K562 (cell line): ENCODE measurements at regions not wholly inside any gene's neighbourhood (a gene's known extent, or its start where the extent isn't known, plus 50 kb on each side); places are given as distances from the start of the nearest gene placed in this dataset.

ENCODE experiments used
- ATAC-seq: fragments of 200-7000 bp; cut with Tn5 transposase; 3 replicates; pipeline ENCODE4 v1.9.1; 2020; ENCODE audit warnings: moderate library complexity
- BruUV-seq: library from RNA; stranded (reverse); fragments of 400-500 nt; replicated peaks from 2 replicates; lab custom pipeline; 2021; lab: Mats Ljungman, UMichigan
- CTCF ChIA-PET: fragments of 300-600 bp; formaldehyde crosslinking; extraction: SDS; loops from one replicate; lab custom pipeline; 2021; ENCODE audit warnings: low intra/inter-chr PET ratio; lab: Yijun Ruan, JAX
- POLR2A ChIA-PET: fragments of 300-600, 350-650 bp; sonication (Branson Sonifier 250); formaldehyde crosslinking; extraction: SDS; loops from one replicate; lab custom pipeline; 2021; ENCODE audit warnings: antibody characterized with exemption, inconsistent platforms; lab: Yijun Ruan, JAX
- DNase-seq, 4 experiments: peaks; one replicate each; pipeline versions ENCODE4 v3.0.0 to v3.0.0-alpha.2; 2011 to 2018; ENCODE audit warnings: low spot score in 3 of 4, mixed read lengths in 3 of 4; ENCODE audit errors: extremely low read depth in 1 of 4
- FAIRE-seq: peaks from 2 replicates; lab custom pipeline; 2011; peaks lifted over from hg19 to GRCh38; lab: Jason Lieb, UNC
- H2AFZ ChIP-seq: 2 replicates; pipeline ENCODE4 v1.6.0; 2011; ENCODE audit warnings: low read depth, low read length, control low read depth, inconsistent platforms
- H3K27ac ChIP-seq: fragments of 200-600 bp; 3 replicates; pipeline ENCODE4 v1.8.0; 2011; ENCODE audit warnings: low read depth, mild to moderate bottlenecking, control low read depth, inconsistent platforms, low read length, moderate library complexity, mixed read lengths; ENCODE audit errors: extremely low read depth
- H3K27me3 ChIP-seq, 2 experiments: fragments of 300-600 bp in 1 of 2; 2 replicates in 1 of 2; 3 replicates in 1 of 2; pipeline versions ENCODE4 v1.6.0 to v1.8.0; 2011; ENCODE audit warnings: inconsistent platforms in 2 of 2, low read length in 2 of 2, mild to moderate bottlenecking in 1 of 2, mixed read lengths in 1 of 2, moderate library complexity in 1 of 2; ENCODE audit not compliant: control insufficient read depth in 2 of 2, insufficient read depth in 2 of 2
- H3K36me3 ChIP-seq: fragments of 300-600 bp; 3 replicates; pipeline ENCODE4 v1.8.0; 2011; ENCODE audit warnings: mild to moderate bottlenecking, low read length, inconsistent platforms; ENCODE audit not compliant: control insufficient read depth, insufficient read depth
- H3K4me1 ChIP-seq, 2 experiments: fragments of 200-600 bp in 1 of 2; replicated peaks in 1 of 2; 2 replicates in 1 of 2; 3 replicates in 1 of 2; pipeline versions ENCODE4 v1.5.1 to v1.8.0; 2011; ENCODE audit warnings: inconsistent platforms in 2 of 2, low read length in 2 of 2, mild to moderate bottlenecking in 1 of 2, mixed read lengths in 1 of 2, moderate library complexity in 1 of 2; ENCODE audit not compliant: control insufficient read depth in 2 of 2, insufficient read depth in 2 of 2
- H3K4me2 ChIP-seq: 2 replicates; pipeline ENCODE4 v1.6.1; 2011; ENCODE audit warnings: low read length, control low read depth, inconsistent platforms, mixed read lengths; ENCODE audit not compliant: insufficient read depth
- H3K4me3 ChIP-seq: fragments of 200-600 bp; sonication (generic), shearing (Covaris generic); 2 replicates; pipeline ENCODE4 v1.5.1; 2016; ENCODE audit warnings: control low read depth, inconsistent platforms
- H3K79me2 ChIP-seq: fragments of 200-600 bp; 3 replicates; pipeline ENCODE4 v1.8.0; 2011; ENCODE audit warnings: low read length, inconsistent platforms; ENCODE audit not compliant: control insufficient read depth, insufficient read depth
- H3K9ac ChIP-seq, 2 experiments: 2 replicates each; pipeline versions ENCODE4 v1.6.0 to v1.6.1; 2011; ENCODE audit warnings: low read depth in 2 of 2, low read length in 2 of 2, control low read depth in 1 of 2, inconsistent platforms in 1 of 2, mild to moderate bottlenecking in 1 of 2, mixed read lengths in 1 of 2; ENCODE audit not compliant: insufficient read depth in 1 of 2
- H3K9me1 ChIP-seq: one replicate; pipeline ENCODE4 v1.6.0; 2011; ENCODE audit warnings: inconsistent platforms, mild to moderate bottlenecking, low read length, moderate library complexity; ENCODE audit not compliant: control insufficient read depth, insufficient read depth
- H3K9me3 ChIP-seq: replicated peaks from 2 replicates; pipeline ENCODE4 v1.5.1; 2011; ENCODE audit warnings: low read depth, low read length, inconsistent platforms; ENCODE audit not compliant: control insufficient read depth, insufficient read depth
- H4K20me1 ChIP-seq: replicated peaks from 2 replicates; pipeline ENCODE4 v1.6.1; 2011; ENCODE audit warnings: low read length, inconsistent platforms, mixed read lengths; ENCODE audit not compliant: control insufficient read depth, insufficient read depth
- ARID3B ChIP-seq: fragments of 250-450 bp; sonication (Bioruptor Pico); IDR thresholded peaks from 2 replicates; pipeline ENCODE4 v1.4.0; 2020; ENCODE audit warnings: borderline replicate concordance
- BRD9 ChIP-seq: fragments of 450-650 bp; IDR thresholded peaks from 2 replicates; pipeline ENCODE4 v1.6.1; 2018; ENCODE audit warnings: low read depth; ENCODE audit not compliant: partially characterized antibody
- CAMTA2 ChIP-seq: fragments of 250-450 bp; sonication (Bioruptor Pico); conservative IDR thresholded peaks from 2 replicates; pipeline ENCODE4 v1.5.1; 2022
- CREBBP ChIP-seq: IDR thresholded peaks from one replicate; pipeline ENCODE4 v1.6.1; 2012; ENCODE audit warnings: low read depth, mild to moderate bottlenecking, control low read depth, inconsistent platforms, low read length
- CSDE1 ChIP-seq, 2 experiments: fragments of 450-650 bp; IDR thresholded peaks; 2 replicates each; pipeline ENCODE4 v1.6.1; 2016; ENCODE audit warnings: mild to moderate bottlenecking in 1 of 2
- E2F8 ChIP-seq: fragments of 450-650 bp; IDR thresholded peaks from 2 replicates; pipeline ENCODE4 v1.7.1; 2018; ENCODE audit warnings: mild to moderate bottlenecking, low read depth; ENCODE audit not compliant: partially characterized antibody
- MAZ ChIP-seq, 2 experiments: fragments of 450-650 bp in 1 of 2; sonication (generic) in 1 of 2; formaldehyde crosslinking; IDR thresholded peaks in 1 of 2; conservative IDR thresholded peaks in 1 of 2; 2 replicates each; pipeline versions ENCODE4 v1.4.0 to v1.5.0; 2020; ENCODE audit warnings: mild to moderate bottlenecking in 1 of 2, missing genetic modification reagents in 1 of 2
- POLR2G ChIP-seq: fragments of 200-400 bp; formaldehyde crosslinking; IDR thresholded peaks from 2 replicates; pipeline ENCODE4 v1.6.1; 2017; ENCODE audit warnings: low read depth, mild to moderate bottlenecking, antibody characterized with exemption, low read length, moderate library complexity
- TSHZ1 ChIP-seq: fragments of 250-450 bp; sonication (Bioruptor Pico); IDR thresholded peaks from 2 replicates; pipeline ENCODE4 v1.4.0; 2020; ENCODE audit warnings: mild to moderate bottlenecking, moderate library complexity
- ZNF507 ChIP-seq: conservative IDR thresholded peaks from 2 replicates; pipeline ENCODE4 v1.6.1; 2017; ENCODE audit warnings: missing genetic modification characterization, missing compliant biosample characterization
- WGBS: fragments of 100-300 bp; shearing (Covaris generic); methylation state at CpG from one replicate; pipeline ENCODE4 v1.1.6; 2016; ENCODE audit warnings: low coverage, mixed read lengths; ENCODE audit not compliant: insufficient coverage; ENCODE audit errors: missing lambda C conversion rate; 5-methylcytosine and 5-hydroxymethylcytosine counted together
- in situ Hi-C: fragments of 300-500 bp; cut with MboI; formaldehyde crosslinking; loops from 4 replicates; pipeline ENCODE4 v1.15.0; 2018; ENCODE audit warnings: inconsistent platforms, mixed read lengths
- intact Hi-C: fragments of 100-400 bp; cut with micrococcal nuclease; formaldehyde crosslinking; loops from 2 replicates; pipeline ENCODE4 v1.14.2; 2022

- Histone ChIP-seq H4K20me1 (no peaks in the 10 kb centered on the region), H3K9ac (no peak overlapping the region), H3K4me1 (no peaks in the 10 kb centered on the region), H3K4me3 (no peak overlapping the region), H3K4me2 (no peak overlapping the region), H3K9me3 (no peaks in the 10 kb centered on the region), H2AFZ (no peak overlapping the region), H3K27ac (no peak overlapping the region), H3K36me3 (no peaks in the 10 kb centered on the region; the same call in 2 of the 3 replicates), H3K79me2 (no peaks in the 10 kb centered on the region), H3K9me1 (no peaks in the 10 kb centered on the region), H3K27me3 (no peaks in the 10 kb centered on the region)
- FAIRE-seq (no peak), DNase-seq (no peak), ATAC-seq (no peak)
- intact Hi-C loops (loop anchor here (2.0 to 10.0 kb wide), 4 partner anchors 149 to 371 kb away; partner anchors contain the start of gene CCER1), in situ Hi-C loops (loop anchor here (25.0 kb wide), 1 partner anchor 341 kb away; no protein-coding TSS in a partner anchor)
- TF ChIP-seq ZNF507 (no peak), MAZ (CRISPR knock-in tag; conservative IDR thresholded peaks at IDR 0.05 in 1 of 2, IDR thresholded peaks at IDR 0.05 in 1 of 2) (no peak), E2F8 (no peak), POLR2G (no peak), CAMTA2 (no peak), CREBBP (no peak), BRD9 (no peak), CSDE1 (IDR thresholded peaks at IDR 0.05) (no peak), TSHZ1 (CRISPR knock-in tag) (no peak), ARID3B (CRISPR knock-in tag) (no peak)
- 79% methylated on average over 3 of the region's 3 CpGs for WGBS
- ChIA-PET POLR2A (interaction anchor here (1.1 kb wide), 1 partner anchor 9 kb away, joined by 4 read pairs; no protein-coding TSS in a partner anchor), CTCF (no interaction called here)
- BruUV-seq = no TSS peak
Measured at GRCh38 chr12:91327889-91328288, 145.3 kb upstream of the DCN start.
